Fibroblast of peridontal ligament (primary cell): ENCODE measurements at regions not wholly inside any gene's neighbourhood (a gene's known extent, or its start where the extent isn't known, plus 50 kb on each side); places are given as distances from the start of the nearest gene placed in this dataset.
"Not testable (repeated sequence)": the region's sequence is repeated elsewhere in the genome, so short reads cannot be mapped to it uniquely, and the experiment has no call there.

Experiments
- DNase-seq: peaks from one replicate; pipeline ENCODE4 v3.0.0-alpha.2; 2010; ENCODE audit errors: extremely low read depth

DNA sequence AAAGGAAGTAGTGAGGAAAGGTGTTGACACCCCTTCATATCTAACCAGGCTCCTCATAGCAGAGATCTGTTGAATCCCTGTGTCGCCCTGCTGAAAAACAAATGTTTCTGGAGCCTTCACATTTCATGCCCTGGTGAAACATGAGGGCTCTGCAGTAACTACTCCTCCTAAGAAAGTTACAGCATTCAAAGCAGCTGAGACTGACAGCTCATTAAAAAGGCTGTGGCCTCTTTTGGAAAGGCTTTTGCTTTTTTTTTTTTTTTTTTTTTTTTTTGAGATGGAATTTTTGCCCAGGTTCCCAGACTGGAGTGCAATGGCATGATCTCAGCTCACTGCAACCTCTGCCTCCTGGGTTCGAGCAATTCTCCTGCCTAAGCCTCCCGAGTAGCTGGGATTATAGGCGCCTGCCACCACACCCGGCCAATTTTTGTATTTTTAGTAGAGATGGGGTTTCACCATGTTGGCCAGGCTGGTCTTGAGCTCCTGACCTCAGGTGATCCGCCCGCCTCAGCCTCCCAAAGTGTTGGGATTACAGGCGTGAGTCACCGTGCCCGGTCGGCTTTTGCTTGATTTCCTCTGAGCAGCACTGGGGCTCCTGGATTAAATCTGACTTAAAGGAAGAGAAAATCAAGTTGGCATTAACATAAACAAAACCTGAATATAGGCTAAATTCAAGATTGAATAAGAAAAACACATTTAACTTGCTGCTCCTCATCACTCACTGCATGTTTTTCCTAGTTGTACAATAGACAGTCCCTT, 112.9 kb downstream of the PCSK1 start:
- DNase-seq = not testable (repeated sequence)

DNA sequence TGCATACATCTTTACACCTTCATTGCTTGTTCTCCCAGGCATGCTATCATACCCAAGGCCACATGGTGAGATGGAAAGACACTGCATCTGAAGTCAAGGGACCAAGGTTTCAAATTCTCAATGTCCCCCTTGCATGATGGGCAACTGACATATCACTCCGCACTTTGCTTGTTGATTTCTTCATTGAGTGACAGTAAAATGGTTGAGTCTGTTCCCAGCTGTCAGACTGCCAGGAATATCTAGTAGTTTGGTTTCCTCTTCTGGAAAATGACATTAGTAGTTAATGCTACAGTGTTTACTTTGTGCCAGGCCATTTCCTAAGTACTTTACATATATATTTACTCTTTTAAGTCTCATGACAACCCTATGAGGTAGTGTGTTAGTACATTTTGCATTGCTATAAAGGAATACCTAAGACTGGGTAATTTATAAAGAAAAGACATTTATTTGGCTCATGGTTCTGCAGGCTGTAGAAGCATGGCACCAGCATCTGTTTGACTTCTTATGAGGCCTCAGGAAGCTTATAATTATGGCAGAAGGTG, 114.4 kb downstream of the PCSK1 start:
- DNase-seq = no peak

DNA sequence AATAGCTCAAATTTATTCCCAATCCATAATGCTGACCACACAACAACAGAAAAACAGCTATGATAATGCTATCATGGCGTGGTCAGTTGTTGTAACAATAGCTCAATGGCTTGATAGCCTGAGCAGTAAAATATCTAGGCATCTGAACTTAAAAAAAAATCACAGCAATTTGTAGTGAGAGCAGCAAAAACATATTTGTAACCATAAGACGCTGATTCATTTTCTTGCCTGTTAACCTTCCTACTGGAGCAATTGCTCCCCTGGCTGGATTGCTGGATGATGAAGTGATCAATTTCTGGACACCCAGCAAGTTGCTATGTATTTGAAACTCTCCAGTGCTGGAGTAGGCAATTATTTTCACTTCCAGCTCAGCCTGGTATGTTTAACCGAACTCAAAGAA, 115.1 kb downstream of the PCSK1 start:
- DNase-seq = no peak

DNA sequence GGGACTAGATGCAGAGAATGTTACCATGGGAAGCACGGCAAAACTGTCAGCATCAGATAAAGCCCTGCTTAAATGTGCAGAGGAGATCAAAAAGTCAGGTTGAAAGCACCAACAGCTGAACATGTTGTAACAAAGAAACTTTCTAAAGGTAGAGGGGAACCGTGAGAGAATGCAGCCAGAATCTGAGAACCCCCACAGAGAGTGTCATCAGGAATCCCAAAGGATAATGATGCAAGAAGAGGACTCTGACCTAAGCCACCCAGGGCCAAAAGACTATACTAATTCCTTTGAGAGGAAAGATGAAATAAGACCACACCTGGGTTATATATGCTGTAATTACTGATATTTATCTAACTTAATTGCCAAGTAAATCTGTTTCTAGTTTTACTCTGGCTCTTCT, 116.6 kb downstream of the PCSK1 start:
- DNase-seq = no peak

DNA sequence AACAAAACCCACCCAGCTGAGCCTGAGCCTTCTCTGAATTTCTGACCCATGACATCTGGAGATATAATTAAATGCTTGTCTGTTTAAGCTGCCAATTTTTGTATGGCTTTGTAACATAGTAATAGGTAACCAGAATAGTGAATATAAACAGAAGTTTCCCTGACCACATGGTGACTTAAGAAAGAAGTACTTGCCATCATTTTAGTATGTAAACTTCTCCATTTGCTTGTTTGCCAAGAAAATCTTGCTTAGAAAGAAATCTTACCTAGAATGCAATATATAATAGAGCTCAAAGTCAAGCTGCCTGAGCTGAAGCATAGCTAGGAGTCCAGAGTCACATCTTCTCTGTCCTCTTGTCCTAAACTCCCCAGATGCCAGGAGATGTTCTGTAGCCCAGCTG, 117.0 kb downstream of the PCSK1 start:
- DNase-seq = peak; percentile 72

DNA sequence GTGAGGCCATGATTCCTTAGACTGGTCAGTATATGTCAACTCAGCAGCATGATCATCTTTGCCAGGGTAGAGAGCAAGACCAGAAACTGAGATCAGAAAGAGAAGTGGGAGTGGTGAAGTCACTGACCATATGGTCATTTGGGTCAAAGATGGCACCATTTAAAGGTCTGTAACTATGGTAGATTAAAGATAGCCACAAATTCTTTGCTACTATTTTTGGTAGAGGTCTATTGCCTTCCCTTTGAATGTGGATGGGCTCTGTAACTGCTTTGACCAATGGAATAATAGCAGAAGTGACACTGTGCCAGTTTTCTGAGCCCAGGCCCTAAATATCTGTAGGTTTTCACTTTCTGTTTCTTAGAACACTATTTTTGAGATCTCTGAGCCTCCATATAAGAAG, 117.6 kb downstream of the PCSK1 start:
- DNase-seq = no peak

DNA sequence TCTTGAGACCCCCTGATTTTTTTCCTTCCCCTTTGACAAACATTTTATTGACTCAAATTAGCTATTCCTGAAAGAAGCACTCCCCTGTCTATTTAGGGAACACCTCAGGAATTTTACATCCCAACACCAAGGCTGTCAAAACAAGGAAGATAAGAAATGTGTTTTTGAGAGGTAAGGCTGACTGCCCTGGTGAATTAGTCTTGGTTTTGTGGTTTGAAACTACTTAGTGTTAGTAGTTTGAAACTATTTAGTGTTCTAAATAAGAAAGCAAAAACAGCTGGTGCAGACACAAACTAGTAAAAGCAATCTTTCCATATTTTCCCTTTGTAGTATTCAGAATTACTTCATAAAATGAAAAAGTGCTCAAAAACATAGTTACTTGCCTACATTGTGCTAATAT, 120.7 kb downstream of the PCSK1 start:
- DNase-seq = no peak

DNA sequence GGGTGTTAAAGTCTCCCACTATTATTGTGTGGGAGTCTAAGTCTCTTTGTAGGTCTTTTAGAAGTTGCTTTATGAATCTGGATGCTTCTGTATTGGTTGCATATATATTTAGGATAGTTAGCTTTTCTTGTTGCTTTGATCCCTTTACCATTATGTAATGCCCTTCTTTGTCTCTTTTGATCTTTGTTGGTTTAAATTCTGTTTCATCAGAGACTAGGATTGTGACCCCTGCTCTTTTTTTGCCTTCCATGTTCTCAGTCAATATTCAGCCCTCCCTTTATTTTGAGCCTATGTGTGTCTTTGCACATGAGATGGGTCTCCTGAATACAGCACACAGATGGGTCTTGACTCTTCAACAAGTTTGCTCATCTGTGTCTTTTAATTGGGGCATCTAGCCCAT, 126.0 kb downstream of the PCSK1 start:
- not testable (repeated sequence) for DNase-seq

DNA sequence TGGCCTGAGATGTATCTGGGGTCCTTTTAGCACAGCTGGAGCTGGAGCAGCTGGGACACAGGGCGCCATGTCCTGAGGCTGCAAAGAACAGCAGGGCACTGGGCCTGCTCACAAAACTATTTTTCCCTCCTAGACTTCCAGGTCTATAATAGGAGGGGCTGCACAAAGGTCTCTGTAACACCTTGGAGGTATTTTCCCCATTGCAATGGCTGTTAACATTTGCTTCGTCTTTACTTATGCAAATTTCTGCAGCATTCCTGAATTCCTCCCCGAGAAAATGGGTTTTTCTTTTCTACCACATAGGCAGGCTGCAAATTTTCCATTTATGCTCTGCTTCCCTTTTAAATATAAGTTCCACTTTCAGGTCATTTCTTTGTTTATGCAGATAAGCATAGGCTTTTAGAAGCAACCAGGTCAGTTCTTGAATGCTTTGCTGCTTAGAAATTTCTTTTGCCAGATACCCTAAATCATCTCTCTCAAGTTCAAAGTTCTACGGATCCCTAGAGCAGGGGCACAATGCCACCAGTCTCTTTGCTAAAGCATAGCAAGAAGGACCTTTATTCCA, 130.8 kb downstream of the PCSK1 start:
- DNase-seq = no peak

DNA sequence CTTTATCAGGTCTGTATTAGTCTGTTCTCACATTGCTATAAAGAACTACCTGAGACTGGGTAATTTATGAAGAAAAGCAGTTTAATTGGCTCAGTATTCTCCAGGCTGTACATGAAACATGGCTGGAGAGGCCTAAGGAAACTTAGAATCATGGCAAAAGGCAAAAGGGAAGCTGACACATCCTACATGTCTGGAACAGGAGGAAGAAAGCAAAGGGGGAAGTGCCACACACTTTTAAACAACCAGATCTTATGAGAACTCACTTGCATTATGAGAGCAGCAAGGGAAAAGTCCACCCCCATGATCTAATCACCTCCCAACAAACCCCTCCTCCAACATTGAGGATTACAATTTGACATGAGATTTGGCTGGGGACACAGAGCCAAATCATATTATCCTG, 132.1 kb downstream of the PCSK1 start:
- DNase-seq = no peak

DNA sequence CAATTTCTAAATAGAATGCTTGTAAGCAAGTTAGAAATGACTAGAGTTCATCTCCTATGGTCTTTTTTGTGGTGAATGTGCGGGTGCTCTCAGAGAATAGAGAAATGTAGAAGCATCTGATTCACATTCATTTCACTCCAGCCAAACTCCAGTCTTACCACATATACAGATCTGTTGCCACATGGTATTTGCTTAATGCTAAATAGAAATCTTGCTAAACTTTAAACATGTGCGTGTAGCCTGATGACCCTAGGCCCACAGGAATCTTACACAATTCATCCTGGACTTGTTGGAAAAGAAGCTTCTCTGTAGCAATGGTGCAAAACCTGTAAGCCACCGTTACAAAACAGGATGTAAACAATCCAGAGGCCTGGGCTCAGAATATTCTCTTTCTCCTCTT, 135.2 kb downstream of the PCSK1 start:
- DNase-seq = peak; percentile 99

DNA sequence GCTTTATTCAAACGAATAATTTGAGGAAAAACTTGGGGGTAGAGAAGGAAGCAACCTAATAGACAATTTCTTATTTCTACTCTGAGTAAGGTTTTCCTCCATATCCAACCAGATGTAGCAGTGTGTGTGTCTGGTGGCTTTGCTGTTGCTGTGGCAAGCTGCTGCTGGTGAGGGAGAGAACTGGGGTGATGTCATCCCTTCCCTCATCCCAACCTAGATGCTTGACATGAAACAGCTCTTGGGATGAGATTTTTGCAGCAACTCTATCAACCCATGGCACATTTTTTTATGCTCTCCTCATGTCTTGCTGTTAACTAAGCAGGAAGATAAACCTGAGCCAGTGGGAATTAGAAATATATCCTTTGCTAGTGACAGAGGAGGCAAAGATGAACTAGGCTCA, 135.8 kb downstream of the PCSK1 start:
- DNase-seq = peak; percentile 94

DNA sequence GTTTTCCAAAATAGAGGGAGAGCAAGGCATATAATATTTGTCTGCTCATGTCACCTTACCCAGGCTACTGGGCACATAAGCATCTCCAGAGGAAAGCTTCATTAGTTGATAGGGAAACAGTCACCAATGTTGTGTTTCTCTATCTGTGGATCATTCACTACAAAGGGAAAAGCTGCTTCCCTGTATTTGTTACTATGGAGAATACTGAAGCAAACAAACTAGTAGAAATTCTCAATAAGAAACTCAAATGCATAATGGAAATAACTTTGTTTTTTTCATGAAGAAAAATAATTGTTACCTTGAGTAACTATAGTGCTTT, 138.2 kb downstream of the PCSK1 start:
- DNase-seq = no peak

DNA sequence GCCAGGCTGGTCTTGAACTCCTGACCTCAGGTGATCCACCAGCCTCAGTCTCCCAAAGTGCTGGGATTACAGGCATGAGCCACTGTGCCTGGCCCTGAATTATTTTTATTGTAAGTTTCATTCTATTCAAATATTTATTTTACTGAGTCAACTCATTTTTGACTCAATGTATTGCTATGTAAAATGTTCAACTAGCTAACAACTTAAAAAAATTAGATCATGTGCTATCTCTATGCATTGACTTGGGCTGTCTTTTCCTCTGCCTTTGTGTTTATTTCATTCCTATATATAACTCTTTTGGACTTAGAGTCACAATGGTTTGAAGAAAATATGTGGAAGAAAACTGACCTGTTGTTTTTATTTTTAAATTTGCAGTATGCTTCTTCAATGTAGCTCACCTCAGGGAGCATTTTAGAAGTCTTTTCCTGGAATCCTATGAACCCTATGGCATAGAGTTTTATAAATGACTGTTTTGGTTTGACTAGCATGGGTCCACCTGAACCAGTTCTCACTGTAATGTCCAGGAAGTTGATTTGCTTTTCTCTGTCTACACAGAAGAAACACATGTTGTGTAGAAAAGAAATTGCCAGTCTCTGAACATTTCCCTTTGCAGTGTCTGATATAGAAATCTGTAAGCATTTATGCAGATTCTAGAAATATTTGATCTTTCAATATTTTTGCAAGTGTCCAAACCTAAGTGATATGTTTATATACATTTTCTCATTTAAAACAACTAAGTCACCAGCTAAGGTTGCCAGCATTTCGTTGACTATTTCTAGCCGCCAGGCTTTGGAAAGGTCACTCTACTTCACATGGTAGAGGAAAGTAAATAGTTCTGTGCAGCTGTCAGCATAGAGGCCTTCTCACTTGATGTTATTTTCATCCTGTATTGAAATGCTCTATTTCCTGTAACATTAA, 138.8 kb downstream of the PCSK1 start:
- DNase-seq = peak; percentile 54

DNA sequence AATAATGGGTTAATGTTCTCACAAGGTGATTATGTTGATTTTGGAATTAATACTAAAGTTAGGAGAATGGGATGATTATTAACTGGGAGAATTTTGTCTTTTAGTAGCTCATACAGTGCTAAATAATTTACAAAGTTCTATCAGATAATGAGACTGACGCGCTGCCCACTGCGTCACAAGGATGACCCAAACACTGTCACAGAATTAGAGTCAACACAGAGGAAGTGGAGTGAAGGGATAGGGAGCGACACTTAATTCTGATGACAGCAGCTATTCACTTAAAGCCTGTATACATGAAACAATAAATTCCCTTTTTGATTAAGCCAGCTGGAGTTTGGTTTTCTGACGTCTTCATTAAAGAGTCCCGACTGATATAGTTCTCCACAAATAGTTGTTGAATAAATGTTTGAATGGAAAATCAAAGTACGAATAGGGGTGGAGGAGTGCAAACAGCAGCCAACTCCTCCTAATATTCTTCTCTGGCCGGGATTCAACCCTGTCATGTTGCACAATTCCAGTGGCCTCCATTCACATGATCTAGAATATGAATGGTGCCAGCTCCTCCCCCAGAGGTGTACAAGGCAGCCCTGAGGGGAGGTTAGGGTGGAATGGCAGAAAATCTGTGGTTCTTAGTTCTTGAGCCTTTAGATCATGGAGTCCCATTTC, 140.3 kb downstream of the PCSK1 start:
- no peak for DNase-seq

DNA sequence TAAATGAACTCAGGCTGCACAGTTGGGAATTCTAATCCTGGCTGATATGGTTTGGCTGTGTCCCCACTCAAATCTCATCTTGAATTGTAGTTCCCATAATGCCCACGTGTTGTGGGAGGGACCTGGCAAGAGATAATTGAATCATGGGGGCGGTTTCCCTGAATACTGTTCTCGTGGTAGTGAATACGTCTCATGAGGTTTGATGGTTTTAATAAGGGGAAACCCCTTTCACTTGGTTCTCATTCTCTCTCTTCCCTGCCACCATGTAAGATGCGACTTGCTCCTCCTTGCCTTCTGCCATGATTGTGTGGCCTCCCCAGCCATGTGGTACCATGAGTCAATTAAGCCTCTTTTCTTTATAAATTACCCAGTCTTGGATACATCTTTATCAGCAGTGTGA, 143.8 kb downstream of the PCSK1 start:
- not testable (repeated sequence) for DNase-seq

DNA sequence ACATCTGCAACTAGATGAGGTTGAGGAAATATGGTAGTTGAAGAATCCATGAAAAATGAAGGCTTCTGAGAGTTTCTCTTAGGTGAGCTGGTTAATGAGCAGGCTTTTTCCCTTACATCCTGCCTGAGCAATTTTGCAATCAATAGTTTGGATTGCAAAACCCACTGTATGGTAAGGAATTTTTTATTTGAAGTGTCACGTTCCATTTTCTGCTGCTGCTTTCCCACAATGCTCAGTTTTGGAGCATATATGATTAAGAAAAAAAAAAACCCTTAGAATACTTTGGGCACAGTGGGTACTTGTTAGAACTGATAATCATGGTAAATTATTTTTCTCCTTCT, 144.2 kb downstream of the PCSK1 start:
- peak; percentile 59 for DNase-seq

DNA sequence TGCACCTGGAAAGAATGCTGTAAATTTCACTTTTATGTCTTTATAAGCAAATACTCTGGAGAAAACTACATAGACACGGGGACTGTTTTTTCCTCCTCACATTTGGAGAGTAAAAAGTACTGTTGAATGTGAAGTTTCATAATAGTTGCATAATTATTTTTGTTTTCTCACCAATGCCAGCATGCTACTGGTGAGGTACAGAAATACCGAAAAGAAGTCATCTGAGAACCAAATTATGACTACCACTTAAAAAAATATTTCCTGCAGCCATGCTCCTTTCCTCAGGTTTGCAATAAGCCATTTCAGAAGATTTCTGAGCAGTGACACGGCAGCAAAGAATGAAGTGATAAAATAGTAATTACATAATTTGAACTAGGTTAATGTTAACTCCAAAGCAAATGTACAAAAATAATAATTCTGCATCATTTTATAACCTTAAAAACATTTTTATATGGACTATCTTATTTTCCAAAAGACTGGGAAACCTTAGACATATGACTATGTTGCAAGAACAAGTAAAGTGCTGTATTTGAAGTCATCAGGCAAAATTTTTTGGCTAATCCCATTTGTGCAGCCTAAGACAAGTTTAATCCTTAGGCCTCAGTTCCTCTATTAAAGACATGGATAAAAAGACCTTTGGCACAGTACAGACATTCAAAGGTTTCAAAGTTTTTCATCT, 144.7 kb downstream of the PCSK1 start:
- peak; percentile 46 for DNase-seq

DNA sequence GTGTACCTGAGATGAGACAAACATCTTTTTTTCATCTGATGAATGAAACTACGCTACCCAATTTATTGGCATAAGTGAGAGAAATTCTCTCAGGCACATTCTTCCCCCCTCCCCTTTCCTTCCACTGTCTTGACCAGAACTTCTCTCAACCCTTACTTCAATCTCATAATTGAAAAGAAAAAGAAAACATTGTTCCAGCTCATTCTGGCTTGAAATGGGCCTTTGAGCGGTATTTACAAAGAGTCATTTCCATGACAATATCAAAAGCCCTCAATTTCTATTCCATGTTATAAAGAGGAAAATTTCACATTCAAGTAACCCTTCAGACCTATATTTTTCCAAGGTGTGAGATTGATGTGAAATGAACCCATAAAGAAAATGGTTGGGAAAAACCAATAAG, 145.9 kb downstream of the PCSK1 start:
- DNase-seq = no peak

DNA sequence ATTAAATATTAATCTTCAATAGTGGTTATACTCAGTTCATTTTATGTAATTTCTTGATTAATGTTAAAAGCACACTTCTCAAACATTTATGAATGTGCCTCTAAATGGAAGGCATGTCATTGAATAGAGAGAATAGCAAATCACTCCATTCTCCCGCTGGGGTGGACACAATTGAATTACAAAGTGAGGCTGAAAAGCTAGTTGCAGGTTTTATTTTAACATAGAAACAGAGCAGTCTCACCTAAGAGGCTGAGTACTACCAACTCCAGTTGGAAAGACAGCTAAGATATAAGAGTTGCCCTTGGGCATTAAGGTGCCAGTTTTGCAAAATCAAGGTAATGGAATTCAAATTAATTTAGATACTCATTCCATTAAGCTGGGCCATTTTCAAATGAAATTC, 147.2 kb downstream of the PCSK1 start:
- no peak for DNase-seq

DNA sequence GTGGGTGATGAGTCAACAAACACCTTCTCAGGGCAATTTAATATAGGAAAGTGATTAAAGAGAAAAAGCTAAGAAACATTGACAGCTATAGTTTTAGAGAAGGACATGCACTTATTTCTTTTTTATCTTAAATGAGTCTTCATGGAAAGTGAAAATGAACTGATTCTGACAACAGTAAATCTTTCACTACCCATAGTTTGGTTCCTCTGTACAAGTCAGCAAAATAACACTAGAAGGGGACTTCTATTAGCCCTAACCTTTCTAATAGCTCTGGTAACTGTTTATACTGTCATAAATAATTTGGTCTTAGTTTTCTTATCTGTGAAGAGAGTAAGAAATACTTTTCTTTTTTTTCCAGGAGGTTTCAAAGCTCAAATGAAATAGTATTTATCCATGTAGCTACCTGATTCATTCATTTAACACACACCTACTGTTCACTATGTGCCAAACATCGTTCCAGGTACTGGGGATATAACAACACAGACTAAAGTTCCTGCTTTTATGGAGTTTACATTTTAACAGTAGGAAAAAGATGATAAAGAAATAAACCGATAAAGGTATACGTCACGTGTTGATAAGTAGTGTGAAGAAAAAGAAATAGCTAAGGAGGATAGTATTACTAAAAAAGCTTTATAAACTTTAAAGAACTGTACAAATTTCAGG, 148.2 kb downstream of the PCSK1 start:
- no peak for DNase-seq
